Vagina (tissue), 2 donors: ENCODE measurements at regions not wholly inside any gene's neighbourhood (a gene's known extent, or its start where the extent isn't known, plus 50 kb on each side); places are given as distances from the start of the nearest gene placed in this dataset.
"Not testable (repeated sequence)": the region's sequence is repeated elsewhere in the genome, so short reads cannot be mapped to it uniquely, and the experiment has no call there.

Source experiments
- DNase-seq, 2 donors: peaks; one replicate each; pipeline ENCODE4 v3.0.0-alpha.2; 2017; ENCODE audit errors: extremely low spot score in 2 of 2
- H3K27ac ChIP-seq: fragments of 200-600 bp; sonication (generic); one replicate; pipeline ENCODE4 v1.5.1; 2019
- H3K27me3 ChIP-seq: fragments of 200-600 bp; sonication (generic); one replicate; pipeline ENCODE4 v1.5.1; 2019
- H3K36me3 ChIP-seq, 2 donors: fragments of 200-600 bp; sonication (generic); one replicate each; pipeline ENCODE4 v1.5.1; 2017 to 2019
- H3K4me1 ChIP-seq: fragments of 200-600 bp; sonication (generic); one replicate; pipeline ENCODE4 v1.5.1; 2019
- H3K4me3 ChIP-seq, 2 donors: fragments of 200-600 bp; sonication (generic); 1 replicate in 1 of 2; 2 replicates in 1 of 2; pipeline ENCODE4 v1.5.1; 2016 to 2019
- H3K9me3 ChIP-seq: fragments of 200-600 bp; sonication (generic); one replicate; pipeline ENCODE4 v1.5.1; 2019
- POLR2A ChIP-seq, 2 donors: fragments of 450-650 bp; IDR thresholded peaks; one replicate each; pipeline ENCODE4 v1.6.1; 2017; ENCODE audit warnings: antibody characterized with exemption in 2 of 2, mild to moderate bottlenecking in 2 of 2, moderate library complexity in 2 of 2
- POLR2AphosphoS5 ChIP-seq, 2 donors: sonication (generic); formaldehyde crosslinking; IDR thresholded peaks; one replicate each; pipeline ENCODE4 v1.9.0; 2017; ENCODE audit warnings: antibody characterized with exemption in 2 of 2, mild to moderate bottlenecking in 2 of 2, low read depth in 1 of 2; ENCODE audit not compliant: insufficient read depth in 1 of 2
- intact Hi-C: fragments of 100-400 bp; cut with DNase I; formaldehyde crosslinking; loops from one replicate; pipeline ENCODE4 v1.15.1; 2023
- TF ChIP-seq, protein P1 (sequence below), 3 experiments: fragments of 450-650 bp in 2 of 3; fragments of 200-600 bp in 1 of 3; sonication (generic) in 1 of 3; IDR thresholded peaks; one replicate each; pipeline ENCODE4 v1.5.1; 2017 to 2019; ENCODE audit warnings: antibody characterized with exemption in 3 of 3, mild to moderate bottlenecking in 2 of 3, moderate library complexity in 2 of 3

- Histone ChIP-seq H3K36me3 (no peaks in the 10 kb centered on the region), H3K9me3 (no peaks in the 10 kb centered on the region), H3K4me1 (no peaks in the 10 kb centered on the region), H3K27me3 (no peaks in the 10 kb centered on the region), H3K4me3 (no peak overlapping the region), H3K27ac (no peak overlapping the region)
- DNase-seq, result no peak
- TF ChIP-seq, protein P1, sequence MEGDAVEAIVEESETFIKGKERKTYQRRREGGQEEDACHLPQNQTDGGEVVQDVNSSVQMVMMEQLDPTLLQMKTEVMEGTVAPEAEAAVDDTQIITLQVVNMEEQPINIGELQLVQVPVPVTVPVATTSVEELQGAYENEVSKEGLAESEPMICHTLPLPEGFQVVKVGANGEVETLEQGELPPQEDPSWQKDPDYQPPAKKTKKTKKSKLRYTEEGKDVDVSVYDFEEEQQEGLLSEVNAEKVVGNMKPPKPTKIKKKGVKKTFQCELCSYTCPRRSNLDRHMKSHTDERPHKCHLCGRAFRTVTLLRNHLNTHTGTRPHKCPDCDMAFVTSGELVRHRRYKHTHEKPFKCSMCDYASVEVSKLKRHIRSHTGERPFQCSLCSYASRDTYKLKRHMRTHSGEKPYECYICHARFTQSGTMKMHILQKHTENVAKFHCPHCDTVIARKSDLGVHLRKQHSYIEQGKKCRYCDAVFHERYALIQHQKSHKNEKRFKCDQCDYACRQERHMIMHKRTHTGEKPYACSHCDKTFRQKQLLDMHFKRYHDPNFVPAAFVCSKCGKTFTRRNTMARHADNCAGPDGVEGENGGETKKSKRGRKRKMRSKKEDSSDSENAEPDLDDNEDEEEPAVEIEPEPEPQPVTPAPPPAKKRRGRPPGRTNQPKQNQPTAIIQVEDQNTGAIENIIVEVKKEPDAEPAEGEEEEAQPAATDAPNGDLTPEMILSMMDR (IDR thresholded peaks at IDR 0.05), result no peak
- TF ChIP-seq POLR2A (IDR thresholded peaks at IDR 0.05) (no peak), POLR2AphosphoS5 (IDR thresholded peaks at IDR 0.05; ENCODE audit: insufficient read depth in 1 of 2, low read depth in 1 of 2) (no peak)
- intact Hi-C loops, result no loop called here
Measured at GRCh38 chr3:8069471-8069870, 432.2 kb upstream of the LMCD1 start.

DNA sequence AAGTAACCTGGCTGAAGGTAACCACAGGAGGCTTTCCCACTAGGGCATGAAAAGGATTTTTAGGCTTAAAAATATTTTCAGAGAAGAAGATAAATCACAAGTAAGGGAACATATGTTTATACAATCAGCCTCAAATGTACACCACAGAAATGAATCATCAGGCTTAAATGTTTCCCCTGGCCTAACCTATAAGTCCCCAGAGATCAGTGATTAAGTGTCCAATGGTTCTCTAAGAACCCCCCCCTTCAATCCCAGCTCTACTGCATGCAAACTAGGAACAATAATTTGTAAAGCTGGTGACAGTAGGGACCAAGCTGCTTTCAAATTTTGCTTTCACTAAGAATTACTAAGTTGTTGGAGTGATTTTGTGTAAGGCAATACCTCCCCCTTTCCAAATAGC lies 431.6 kb upstream of the LMCD1 start:
- no peaks in the 10 kb centered on the region for H3K27me3 ChIP-seq
- TF ChIP-seq POLR2AphosphoS5 (IDR thresholded peaks at IDR 0.05; ENCODE audit: insufficient read depth in 1 of 2, low read depth in 1 of 2) (no peak), POLR2A (IDR thresholded peaks at IDR 0.05) (no peak)
- TF ChIP-seq, protein P1 (IDR thresholded peaks at IDR 0.05), result no peak
- no peak overlapping the region for H3K27ac ChIP-seq
- intact Hi-C loops, result no loop called here
- no peak overlapping the region for H3K4me3 ChIP-seq
- no peak for DNase-seq
- H3K4me1 ChIP-seq, result no peaks in the 10 kb centered on the region
- no peaks in the 10 kb centered on the region for H3K9me3 ChIP-seq
- no peaks in the 10 kb centered on the region for H3K36me3 ChIP-seq

- H3K4me3 ChIP-seq, H3K27ac ChIP-seq, H3K36me3 ChIP-seq, H3K27me3 ChIP-seq, H3K9me3 ChIP-seq, intact Hi-C loops, H3K4me1 ChIP-seq, DNase-seq: not testable (repeated sequence)
Measured at GRCh38 chr3:8074740-8075139, 426.9 kb upstream of the LMCD1 start.

GRCh38 chr3:8077126-8077525 lies 424.5 kb upstream of the LMCD1 start:
- Histone ChIP-seq H3K9me3 (no peaks in the 10 kb centered on the region), H3K4me1 (no peaks in the 10 kb centered on the region), H3K27ac (no peak overlapping the region), H3K36me3 (no peaks in the 10 kb centered on the region), H3K4me3 (no peak overlapping the region), H3K27me3 (no peaks in the 10 kb centered on the region)
- DNase-seq, result no peak
- intact Hi-C loops, result no loop called here
- TF ChIP-seq, protein P1 (IDR thresholded peaks at IDR 0.05), result no peak
- TF ChIP-seq POLR2A (IDR thresholded peaks at IDR 0.05), result no peak
- TF ChIP-seq POLR2AphosphoS5 (IDR thresholded peaks at IDR 0.05; ENCODE audit: insufficient read depth in 1 of 2, low read depth in 1 of 2), result no peak

DNA sequence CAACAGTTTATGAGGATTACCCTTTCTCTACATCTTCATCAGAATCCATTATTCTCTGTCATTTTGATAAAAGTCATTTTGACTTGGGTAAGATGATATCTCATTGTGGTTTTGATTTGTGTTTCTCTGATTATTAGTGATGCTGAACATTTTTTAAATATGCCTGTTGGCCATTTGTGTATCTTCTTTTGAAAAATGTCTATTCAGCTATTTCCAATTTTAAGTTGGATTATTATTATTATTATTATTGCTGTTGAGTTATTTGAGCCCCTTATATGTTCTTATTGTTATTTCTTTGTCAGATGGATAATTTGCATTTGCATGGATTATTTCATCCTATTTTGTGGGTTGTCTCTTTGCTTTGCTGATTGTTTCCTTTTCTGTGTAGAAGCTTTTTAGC lies 421.2 kb upstream of the LMCD1 start:
- H3K9me3 ChIP-seq, result no peaks in the 10 kb centered on the region
- no peaks in the 10 kb centered on the region for H3K4me1 ChIP-seq
- H3K36me3 ChIP-seq, result no peaks in the 10 kb centered on the region
- H3K27me3 ChIP-seq, result no peaks in the 10 kb centered on the region
- H3K4me3 ChIP-seq, result no peak overlapping the region
- no peak overlapping the region for H3K27ac ChIP-seq
- intact Hi-C loops, result no loop called here
- no peak for DNase-seq
- TF ChIP-seq, protein P1 (IDR thresholded peaks at IDR 0.05), result no peak
- TF ChIP-seq POLR2AphosphoS5 (IDR thresholded peaks at IDR 0.05; ENCODE audit: insufficient read depth in 1 of 2, low read depth in 1 of 2), result no peak
- no peak for TF ChIP-seq POLR2A (IDR thresholded peaks at IDR 0.05)

DNA sequence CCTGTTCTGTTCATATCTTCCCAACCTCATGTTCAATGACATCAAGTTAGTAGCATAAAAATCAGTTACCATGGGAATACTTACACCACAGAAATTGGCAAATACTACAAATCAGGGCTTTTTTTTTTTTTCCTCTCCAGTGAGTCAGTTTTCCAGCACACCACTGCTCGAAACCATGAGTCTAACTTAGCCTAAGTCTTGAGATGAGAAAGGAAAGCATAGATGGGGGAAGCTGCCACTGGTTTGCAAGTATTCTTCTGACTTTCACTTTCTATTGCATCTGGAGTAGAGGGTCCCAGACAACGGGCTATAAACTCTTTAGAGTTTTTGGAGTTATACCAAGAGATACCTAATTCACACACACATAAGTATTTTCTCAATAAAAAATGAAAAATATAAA lies 416.1 kb upstream of the LMCD1 start:
- DNase-seq, result no peak
- no peaks in the 10 kb centered on the region for H3K36me3 ChIP-seq
- no peak overlapping the region for H3K27ac ChIP-seq
- TF ChIP-seq, protein P1 (IDR thresholded peaks at IDR 0.05), result no peak
- no peak for TF ChIP-seq POLR2AphosphoS5 (IDR thresholded peaks at IDR 0.05; ENCODE audit: insufficient read depth in 1 of 2, low read depth in 1 of 2)
- TF ChIP-seq POLR2A (IDR thresholded peaks at IDR 0.05), result no peak
- no peaks in the 10 kb centered on the region for H3K9me3 ChIP-seq
- no peaks in the 10 kb centered on the region for H3K27me3 ChIP-seq
- intact Hi-C loops, result no loop called here
- no peaks in the 10 kb centered on the region for H3K4me1 ChIP-seq
- H3K4me3 ChIP-seq, result no peak overlapping the region
